Muscle of back (tissue), 3 donors: ENCODE measurements at regions not wholly inside any gene's neighbourhood (a gene's known extent, or its start where the extent isn't known, plus 50 kb on each side); places are given as distances from the start of the nearest gene placed in this dataset.

Experiments
- DNase-seq, 3 donors: peaks; one replicate each; pipeline versions ENCODE4 v3.0.0 to v3.0.0-alpha.2; 2013

- no peak for DNase-seq
These were observed 576.5 kb upstream of the VSTM2A start for GRCh38 chr7:53965716-53966115.

- no peak for DNase-seq
These were observed 558.7 kb upstream of the VSTM2A start for GRCh38 chr7:53983480-53983879.

DNA sequence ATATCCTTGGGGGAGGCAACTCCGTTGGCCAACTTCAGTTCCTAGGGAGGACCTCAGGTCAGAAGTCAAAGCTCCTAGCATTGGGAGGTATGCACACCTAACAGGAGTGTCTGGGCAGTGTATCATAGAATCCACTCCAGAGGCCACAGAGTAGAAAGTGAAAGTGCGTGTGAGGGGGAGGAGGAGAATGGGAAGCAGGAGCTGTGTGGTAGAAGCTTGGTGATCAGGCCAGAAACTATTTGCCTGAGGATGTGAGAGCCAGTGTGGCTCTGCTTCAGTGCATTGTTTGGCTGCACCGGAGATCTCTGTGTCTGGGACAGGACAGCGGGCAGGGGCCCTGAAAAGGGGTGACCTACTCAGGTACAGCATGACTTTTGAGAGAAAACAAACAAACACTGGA lies 557.4 kb upstream of the VSTM2A start:
- no peak for DNase-seq

- DNase-seq = no peak
These were observed 553.8 kb upstream of the VSTM2A start for GRCh38 chr7:53988376-53988775.

- DNase-seq = no peak
These were observed 549.0 kb upstream of the VSTM2A start for GRCh38 chr7:53993224-53993623.

- DNase-seq = no peak
These were observed 545.3 kb upstream of the VSTM2A start for GRCh38 chr7:53996876-53997275.

- DNase-seq = no peak
These were observed 527.4 kb upstream of the VSTM2A start for GRCh38 chr7:54014765-54015164.

DNA sequence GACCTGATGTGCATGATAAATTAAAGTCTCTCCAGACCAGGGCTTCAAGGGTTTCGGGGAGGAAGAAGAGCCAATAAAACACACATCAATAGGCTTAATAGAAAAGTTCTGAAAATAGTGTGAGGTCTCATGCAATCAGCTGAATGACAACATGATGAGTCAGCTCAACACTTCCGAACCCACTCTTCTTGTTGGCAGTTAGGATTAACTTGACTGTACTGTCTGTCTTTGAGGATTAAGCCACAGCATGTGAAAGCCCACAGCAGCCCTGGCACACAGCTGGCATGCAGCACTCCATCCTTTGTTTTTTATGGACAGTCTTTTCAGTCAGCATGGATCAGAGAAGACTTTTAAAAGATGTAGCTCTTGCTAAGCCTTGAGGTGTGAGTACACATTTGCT lies 526.9 kb upstream of the VSTM2A start:
- DNase-seq = peak in 1 of 3 donors; percentile 4

- DNase-seq = no peak
These were observed 504.3 kb upstream of the VSTM2A start for GRCh38 chr7:54037873-54038272.

- DNase-seq = no peak
These were observed 481.5 kb upstream of the VSTM2A start for GRCh38 chr7:54060643-54061042.

GRCh38 chr7:54066643-54067042 lies 475.5 kb upstream of the VSTM2A start:
- no peak for DNase-seq

GRCh38 chr7:54069843-54070242 lies 472.3 kb upstream of the VSTM2A start:
- no peak for DNase-seq

GRCh38 chr7:54072710-54073109 lies 469.5 kb upstream of the VSTM2A start:
- DNase-seq = no peak

GRCh38 chr7:54076616-54077015 lies 465.6 kb upstream of the VSTM2A start:
- DNase-seq = no peak

DNA sequence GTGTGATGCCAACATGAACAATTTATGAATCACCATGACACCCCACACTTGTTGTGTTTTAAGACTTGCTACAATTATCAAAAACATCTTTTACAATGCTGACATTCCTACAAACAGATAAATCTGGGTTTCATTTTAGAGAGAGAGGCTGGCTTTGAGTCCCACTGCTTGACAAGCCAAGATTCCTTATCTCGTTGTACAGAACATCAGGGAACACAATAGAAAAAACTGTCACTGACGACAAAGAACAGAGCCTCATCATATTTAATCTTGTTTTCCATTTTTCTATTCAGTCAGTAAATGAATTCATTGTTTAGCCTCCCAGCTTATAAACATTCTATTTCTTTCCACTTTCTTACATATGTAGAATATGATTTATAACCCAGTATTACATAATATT lies 461.6 kb upstream of the VSTM2A start:
- no peak for DNase-seq

DNA sequence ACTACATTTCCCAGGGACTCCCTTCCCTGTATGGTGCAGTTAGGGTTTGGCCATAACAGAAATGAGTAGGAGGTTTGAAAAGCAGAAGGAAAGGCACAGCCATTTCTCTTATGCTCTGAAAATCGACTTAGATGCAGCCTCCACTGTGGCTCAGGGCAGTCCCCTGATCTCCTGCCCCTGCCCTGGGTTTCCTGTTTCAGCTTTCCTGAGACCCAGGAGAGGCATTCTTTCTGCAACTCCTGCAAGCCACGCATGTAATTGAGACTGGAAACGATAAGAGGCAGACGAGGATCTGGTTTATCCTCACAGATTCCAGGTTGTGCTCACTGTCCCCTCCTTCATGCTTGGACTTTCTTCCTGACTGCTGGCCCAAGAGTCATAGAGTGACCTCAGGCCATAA lies 461.2 kb upstream of the VSTM2A start:
- no peak for DNase-seq

DNA sequence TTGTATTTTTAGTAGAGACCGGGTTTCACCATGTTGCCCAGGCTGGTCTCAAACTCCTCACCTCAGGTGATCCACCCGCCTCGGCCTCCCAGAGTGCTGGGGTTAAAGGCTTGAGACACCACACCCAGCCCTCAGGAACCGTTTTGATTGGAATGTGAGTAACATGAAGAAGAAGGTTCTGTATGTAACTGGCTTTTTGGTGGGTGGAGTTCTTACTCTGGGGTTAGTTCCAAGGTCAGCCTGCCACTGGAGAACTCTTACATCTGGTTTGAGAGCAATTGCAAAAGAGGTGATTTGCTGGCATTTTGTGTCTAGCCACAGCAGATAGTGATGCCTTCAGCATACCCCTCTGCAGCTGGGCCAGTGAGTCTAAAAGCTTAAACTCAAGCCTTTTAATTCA lies 457.8 kb upstream of the VSTM2A start:
- DNase-seq = no peak

DNA sequence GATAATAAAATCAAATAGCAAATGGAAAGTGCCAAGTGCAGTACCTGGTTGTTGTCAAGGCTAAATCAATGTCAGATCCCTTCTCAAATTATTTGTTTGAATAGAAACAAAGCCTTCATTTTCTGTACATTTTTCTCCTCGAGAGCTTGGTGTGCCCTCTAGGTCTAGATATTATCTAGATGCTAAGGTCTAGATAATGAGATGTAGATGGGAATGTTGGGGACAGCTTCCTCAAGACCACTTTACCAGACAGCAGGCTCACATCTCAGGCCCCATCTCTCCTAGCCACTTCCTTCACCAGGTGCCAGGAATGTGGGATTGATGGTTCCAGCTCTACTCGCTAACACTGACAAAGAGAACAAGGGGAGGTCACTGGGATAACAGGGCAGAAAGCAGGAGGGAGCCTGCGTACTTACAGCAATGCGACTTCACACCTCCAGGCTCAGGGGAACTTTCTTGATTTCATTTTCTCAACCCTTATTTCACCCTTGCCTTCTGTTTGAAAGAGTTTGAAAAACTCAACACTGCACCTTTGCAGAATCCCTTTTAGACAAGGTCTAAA lies 451.4 kb upstream of the VSTM2A start:
- no peak for DNase-seq

GRCh38 chr7:54091322-54091721 lies 450.9 kb upstream of the VSTM2A start:
- no peak for DNase-seq

DNA sequence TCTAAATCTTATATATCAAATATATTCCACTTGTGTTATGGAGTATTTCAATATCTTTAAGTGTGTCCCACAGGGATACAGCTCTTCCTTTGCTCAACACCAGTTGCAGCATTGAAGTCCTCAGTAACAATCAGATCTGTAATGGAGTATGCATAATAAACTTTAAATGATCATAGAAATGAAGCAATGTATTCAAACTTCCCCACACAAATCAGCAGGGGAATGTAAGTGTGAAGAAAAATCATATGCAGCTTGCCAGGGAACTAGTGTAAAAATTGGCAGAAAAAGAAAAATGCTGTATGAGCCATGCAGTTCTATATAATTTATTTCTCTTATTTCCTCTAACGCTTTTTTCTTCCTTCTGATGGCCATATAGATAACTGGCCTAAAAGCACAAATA lies 444.3 kb upstream of the VSTM2A start:
- no peak for DNase-seq

- no peak for DNase-seq
These were observed 432.7 kb upstream of the VSTM2A start for GRCh38 chr7:54109501-54109900.

GRCh38 chr7:54111814-54112511 lies 430.2 kb upstream of the VSTM2A start:
- no peak for DNase-seq

DNA sequence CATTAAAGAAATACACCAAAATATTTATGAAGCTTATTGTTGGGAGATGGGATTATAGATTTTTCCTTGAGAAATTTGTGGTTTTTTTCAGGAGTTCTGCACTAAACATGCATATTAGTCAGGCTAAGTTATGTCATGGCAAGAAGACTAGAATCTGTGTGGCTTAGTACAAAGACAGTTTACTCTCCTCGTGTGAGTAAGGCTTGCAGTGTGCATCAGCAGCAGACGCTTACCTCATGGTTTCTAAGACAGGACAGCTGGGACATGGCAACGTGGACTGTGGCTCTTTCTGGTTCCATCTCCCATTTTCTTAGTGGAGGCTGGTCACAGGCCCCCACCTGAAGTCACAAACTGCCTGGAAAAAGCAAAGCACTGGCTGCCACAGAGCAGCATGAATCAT lies 429.6 kb upstream of the VSTM2A start:
- DNase-seq = no peak
